HG03060 (cell line): ENCODE measurements at regions not wholly inside any gene's neighbourhood (a gene's known extent, or its start where the extent isn't known, plus 50 kb on each side); places are given as distances from the start of the nearest gene placed in this dataset.

Experiments used
- ATAC-seq: cut with Tn5 transposase; IDR thresholded peaks from one replicate; pipeline ENCODE4 v1.9.1; 2021; ENCODE audit warnings: low read depth, moderate number of reproducible peaks; ENCODE audit not compliant: unreplicated experiment

- ATAC-seq, result no peak
Observed at GRCh38 chr2:120494446-120494845, 148.5 kb downstream of the INHBB start.

GRCh38 chr2:120495586-120495985 lies 149.7 kb downstream of the INHBB start:
- no peak for ATAC-seq

GRCh38 chr2:120496235-120496634 lies 150.3 kb downstream of the INHBB start:
- ATAC-seq, result no peak

DNA sequence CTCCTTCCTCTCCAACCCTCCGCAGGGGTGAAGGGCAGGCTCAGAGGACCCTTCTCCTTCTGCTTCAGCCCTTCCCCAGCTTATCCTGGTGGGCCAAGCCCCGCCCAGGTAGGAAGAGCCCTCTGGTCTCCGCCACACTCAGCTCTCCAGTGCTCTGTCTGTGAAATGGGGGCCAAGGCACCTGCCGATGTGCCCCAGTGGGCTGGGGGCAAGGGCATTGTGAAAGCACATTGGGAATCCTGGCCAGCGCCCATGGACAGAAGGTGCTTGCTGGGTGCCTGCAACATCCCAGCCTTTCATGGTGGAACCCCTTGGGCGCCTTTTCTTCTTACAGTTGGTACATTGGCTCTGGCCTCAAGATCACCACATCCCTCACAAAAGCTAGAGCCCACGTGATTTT lies 150.8 kb downstream of the INHBB start:
- no peak for ATAC-seq

DNA sequence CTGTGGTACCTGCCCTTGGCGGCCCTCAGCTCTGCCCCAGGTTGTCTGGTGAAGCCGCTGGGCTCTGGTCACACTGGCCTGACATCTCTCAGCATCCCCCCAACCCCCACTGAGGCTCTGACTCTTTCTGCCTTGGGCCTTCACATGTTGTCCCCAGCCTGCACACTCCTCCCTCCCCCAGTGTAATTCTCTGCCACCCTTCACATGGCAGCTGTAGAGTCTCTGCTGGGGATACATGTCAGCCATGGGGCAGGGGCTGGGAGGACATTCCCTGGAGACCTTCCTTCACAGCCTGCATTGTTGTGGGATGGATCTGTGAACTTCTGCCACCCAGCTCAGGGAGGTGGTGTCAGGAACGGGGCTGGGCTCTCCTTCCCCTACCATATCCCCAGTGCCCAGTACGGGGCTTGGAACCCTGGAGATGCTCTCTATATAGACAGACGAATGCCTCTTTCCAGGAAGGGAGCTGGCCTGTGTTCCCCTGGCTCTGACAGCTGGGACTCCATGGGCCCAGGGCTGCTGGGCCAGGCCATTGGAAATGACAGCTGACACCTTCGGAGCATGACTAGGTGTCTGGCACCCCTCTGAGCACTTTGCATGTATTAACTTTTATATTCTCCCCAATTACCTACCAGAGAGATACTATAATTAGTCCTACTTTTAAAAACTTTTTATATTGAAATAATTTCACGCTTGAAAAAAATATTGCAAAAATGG lies 151.5 kb downstream of the INHBB start:
- no peak for ATAC-seq

DNA sequence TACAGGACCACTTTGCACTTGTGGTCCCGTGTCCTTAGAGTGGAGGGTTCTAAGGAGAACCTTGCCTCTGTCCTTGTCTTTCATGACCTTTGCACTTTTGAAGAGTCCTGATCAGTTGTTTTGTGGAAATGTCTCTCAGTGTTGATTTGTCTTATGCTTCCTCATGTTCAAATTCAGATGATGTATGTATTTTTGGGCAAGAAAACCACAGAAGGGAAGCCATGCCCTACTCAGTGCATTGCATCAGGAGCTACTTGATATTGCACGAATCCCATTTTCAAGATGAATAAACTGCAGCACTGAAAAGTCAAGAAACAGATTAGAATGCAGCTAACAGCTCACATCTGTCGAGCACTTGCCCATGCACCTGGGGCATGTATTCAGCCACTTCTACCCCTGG lies 152.2 kb downstream of the INHBB start:
- no peak for ATAC-seq

DNA sequence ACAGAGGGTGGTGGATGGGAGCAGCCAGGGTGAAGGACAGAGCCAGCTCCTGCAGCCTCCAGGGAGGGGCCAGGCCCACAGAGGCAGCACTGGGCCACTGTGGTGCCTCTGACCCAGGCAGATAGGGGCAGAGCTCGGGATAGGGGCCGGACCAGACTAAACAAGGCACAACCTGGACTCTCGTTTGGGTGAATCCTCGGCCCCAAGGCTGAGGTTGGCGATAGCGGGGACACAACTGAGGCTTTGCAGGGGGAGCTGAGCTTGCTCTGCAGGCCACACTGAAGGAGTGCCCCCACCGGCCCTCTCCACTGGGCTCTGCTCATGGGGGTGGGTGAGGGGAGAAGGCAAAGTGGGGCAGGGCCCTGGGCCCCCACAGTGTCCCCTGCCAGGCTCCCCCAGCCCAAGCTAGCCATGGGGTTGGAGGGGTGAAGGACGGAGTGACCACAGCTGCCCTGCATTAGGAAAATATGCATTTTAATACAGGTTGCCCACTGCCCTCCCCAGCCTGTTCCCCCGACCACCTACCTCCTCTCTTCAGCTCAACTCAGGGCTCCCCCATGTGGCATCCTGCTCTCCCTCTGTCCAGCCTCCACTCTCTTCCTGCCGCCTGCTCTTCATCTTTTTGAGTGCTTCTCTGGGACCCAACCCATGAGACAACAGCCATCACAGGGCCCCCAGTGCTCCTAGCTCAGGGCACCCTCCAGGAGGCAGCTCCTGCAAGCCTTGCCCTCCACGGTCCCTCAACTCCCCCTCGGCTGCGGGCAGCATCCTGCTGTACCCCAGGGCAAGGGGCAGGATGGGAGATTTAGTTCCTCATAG lies 152.8 kb downstream of the INHBB start:
- ATAC-seq, result no peak

GRCh38 chr2:120499784-120500495 lies 154.0 kb downstream of the INHBB start:
- ATAC-seq, result no peak

DNA sequence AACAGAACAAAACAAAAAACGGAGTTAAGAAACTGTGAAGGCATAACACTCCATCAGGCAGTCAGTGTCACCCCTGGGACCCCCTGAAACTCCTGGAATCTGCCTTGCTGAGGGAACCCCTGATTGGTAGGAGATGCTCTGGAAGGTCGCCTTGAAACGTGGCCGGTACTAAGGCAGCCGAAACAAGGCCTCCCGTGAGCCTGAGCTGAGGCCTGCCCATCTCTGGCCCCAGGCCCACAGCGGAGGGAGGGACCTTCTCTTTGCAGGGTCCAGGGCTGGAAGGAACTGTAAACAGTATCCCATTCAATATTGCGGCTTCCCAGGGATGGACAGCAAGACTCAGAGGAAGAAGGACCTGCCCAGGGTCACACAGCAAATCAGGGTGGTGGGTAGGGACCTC lies 155.7 kb downstream of the INHBB start:
- ATAC-seq, result no peak

GRCh38 chr2:120502357-120502756 lies 156.4 kb downstream of the INHBB start:
- ATAC-seq, result no peak

DNA sequence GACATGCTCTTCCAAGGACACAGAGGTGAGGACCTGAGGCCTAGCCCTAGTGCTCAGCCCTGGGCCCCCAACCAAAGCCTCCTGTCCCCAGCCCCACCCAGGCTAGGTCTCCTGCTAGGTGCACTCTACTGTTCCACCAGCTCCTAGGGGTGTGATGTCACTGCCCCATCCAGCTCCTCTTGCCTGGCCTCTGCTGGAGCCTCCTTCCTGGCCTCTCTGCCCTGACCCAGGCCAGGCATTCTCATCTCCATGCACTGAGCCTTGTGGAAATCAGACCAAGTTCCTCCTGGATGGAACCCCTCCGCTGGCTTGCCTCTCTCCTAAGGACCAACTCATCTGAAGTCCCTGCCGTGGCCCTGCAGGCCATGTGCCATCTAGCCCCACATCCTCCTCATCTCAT lies 156.8 kb downstream of the INHBB start:
- no peak for ATAC-seq

GRCh38 chr2:120503206-120503792 lies 157.4 kb downstream of the INHBB start:
- no peak for ATAC-seq

- ATAC-seq, result no peak
Observed at GRCh38 chr2:120503793-120504571, 158.0 kb downstream of the INHBB start.

DNA sequence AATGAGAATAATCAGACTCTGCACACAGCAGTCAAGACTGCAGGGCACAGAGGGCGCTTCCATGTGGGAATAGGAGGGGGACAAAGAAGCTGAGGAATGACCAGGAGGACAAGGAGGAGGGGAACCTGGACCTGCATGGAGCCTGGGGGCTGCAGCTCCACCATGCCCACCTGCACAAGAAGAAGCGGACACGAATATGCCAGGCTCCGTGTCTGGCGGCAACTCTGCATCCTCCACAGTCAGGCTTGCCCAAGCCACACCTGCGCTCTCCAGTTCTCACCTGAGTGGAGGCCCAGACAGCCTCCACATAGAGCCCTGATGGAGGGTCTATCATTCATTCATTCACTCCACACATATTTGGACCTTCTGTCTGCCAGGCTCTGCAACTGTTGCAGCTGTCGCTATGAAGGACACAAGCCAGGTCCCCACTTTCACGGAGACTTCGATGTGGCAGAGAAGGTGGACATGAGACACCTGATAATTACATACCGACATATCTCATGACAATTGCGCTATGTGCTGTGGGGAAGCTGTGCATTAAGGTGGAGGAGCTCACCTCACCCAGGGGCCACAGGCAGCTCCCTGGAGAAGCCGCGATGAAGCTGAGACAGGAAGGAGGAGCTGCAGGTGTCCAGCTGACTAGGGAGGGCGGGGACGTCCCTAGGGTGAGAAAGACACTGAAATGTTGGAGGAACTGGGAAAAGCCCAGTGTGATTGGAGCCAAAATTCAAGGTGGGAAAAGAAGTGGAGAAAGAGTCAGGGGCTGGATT lies 159.2 kb downstream of the INHBB start:
- no peak for ATAC-seq

DNA sequence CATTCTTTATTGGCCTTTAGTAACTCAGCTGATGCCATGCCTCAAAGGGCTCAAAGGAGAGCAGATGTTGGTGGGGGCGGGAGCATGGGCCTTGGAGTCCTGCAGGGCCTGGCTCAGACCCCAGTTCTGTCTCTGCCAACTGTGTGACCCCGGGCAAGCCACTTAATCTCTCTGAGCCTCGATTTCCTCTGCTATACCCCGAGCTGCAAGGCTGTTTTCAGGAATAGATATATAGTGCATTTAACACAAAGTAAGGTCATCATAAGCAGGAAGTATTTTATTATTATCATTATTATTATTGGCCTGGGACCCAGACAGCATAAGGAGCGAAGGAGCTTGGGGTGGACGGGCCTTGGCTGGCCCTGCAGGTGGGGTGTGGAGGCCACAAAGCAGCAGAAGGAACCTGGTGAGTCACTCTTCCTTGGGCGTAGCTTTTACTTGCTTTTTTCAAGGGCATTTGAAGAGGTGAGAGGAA lies 162.7 kb downstream of the INHBB start:
- ATAC-seq, result no peak

DNA sequence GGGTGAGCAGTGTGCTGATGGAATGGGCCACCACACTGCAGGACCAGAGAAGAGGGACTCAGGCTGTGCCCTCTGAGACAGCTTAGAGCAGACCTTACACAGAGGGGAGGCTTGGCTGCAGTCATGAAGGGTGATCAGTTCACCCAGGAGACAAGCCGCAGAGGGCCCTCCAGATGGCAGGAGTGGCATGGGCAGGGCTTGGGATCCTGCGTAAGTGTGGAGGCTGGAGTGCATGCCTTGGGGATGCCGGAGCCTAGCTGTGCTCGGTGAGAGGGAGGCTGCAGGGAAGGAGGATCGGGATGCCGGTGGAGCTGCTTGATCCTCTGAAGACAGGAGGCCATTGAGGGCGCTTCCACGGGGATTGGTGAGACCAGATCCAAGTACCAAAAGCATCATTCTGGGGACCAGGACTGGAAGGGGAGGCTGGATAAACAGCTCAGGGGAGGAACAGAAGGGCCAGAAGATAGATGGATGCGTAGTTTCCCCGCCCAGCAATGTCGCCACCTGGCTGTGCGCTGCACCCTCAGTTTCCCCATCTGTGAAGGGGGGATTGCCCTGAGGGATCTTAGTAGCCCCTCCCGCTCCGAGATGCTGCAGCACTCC lies 163.4 kb downstream of the INHBB start:
- ATAC-seq, result no peak

DNA sequence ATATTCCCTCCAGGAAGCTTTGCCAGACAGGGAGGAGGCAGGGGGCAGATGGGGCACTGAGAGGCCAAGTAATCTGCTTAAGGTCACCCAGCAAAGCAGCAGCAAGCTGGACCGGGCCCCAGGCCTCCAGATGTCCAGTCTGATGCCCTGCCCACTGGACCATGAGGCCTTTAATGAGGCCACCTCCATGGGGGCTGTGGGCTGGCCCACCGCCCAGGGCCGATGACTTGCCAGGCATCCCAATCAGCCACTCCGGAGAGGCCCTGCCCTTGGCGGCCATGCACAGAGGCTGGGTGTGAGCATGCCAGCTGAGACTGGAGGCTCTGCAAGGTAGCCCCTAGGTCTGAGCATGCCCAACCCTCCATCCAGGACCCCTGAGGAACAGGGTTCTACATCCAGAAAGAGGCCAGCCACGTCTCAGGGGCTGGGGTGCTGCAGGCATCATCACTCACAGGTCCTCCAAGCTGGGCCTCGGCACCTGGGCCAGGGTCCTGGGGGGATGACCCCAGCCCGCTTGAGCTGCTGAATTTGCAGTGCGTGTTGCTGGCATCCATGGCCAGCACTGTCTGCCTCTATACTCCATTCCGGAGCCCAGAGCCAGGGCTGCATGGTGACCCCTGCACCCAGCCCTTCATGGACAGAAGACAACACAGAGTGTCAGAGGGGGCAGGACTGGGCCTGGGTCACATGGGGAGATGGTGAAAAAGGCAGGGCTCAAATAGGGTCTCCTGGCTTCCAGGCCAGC lies 164.2 kb downstream of the INHBB start:
- no peak for ATAC-seq

DNA sequence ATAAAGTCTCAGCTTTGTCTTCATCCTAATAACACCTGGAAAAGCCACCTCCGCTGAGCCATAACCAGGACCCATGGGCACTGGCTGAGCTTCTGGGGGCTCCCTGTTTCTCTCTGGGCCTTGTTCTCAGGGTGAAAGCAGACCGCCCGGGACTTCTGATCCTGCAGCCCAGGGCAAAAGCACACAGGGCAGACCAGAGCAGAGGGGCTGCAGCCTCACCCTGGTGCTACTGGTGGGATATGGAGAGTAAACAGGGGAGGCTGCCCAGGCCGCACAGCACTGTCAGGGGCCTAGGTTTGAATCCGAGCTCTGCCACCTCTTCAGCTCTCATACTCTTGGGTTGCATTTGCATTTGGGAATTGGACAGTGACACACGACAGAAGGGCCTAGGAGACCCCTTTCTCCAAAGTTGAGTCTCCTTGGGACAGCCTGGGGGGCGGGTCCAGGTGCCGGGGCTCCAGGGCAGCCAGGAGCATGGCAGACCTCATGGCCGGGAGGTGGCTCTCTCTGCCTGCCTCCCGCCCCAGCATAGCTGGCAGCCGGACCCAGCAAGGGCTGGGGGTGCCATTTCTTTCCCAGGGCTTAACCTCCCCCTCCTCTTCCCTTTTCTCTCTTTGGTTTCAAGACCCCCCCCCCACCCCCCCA lies 164.9 kb downstream of the INHBB start:
- ATAC-seq, result no peak
